ENCODE measurements at regions not wholly inside any gene's neighbourhood (a gene's known extent, or its start where the extent isn't known, plus 50 kb on each side); places are given as distances from the start of the nearest gene placed in this dataset.

DNA sequence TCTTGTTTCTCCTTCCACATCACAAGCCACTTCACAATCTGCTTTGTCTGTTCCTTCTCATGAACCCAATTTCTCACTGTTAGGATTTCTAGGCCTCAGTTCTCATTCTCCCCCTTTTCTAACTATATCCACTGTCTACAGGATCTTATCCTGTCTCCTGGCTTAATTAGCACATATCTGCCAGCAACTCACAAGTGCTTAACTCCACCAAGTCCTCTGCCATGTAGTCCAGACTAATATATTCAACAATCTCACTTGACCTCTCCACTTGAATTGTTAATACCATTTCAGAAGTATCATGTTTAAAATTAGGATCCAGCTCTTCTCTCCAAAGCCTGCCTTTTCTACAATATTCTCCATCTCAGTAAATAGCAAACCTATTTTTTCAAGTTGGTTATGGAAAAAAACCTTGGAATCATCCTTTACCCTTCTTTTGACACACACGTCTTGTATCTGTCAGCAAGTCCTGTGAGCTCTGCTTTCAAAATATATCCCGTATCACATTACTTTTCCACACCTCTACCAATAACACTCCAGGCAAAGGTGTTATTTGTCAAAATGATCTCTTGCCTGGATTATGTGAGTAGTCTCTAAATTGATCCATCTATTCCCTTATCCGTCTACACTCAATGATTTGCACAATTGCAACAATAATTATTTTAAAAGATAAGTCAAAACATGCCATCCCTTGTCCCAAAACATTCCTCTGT lies 127.2 kb upstream of the SLIT2 start:
- Mint-ChIP-seq H3K36me3 (ENCODE audit: unreplicated experiment) (no peaks in the 10 kb centered on the region), H3K4me1 (ENCODE audit: low read depth, unreplicated experiment) (no peaks in the 10 kb centered on the region), H3K9me3 (ENCODE audit: unreplicated experiment) (no peaks in the 10 kb centered on the region), H3K4me3 (ENCODE audit: unreplicated experiment) (no peak overlapping the region), H3K27me3 (ENCODE audit: unreplicated experiment) (no peaks in the 10 kb centered on the region), H3K27ac (ENCODE audit: unreplicated experiment) (no peak overlapping the region)
- TF ChIP-seq, protein P1, sequence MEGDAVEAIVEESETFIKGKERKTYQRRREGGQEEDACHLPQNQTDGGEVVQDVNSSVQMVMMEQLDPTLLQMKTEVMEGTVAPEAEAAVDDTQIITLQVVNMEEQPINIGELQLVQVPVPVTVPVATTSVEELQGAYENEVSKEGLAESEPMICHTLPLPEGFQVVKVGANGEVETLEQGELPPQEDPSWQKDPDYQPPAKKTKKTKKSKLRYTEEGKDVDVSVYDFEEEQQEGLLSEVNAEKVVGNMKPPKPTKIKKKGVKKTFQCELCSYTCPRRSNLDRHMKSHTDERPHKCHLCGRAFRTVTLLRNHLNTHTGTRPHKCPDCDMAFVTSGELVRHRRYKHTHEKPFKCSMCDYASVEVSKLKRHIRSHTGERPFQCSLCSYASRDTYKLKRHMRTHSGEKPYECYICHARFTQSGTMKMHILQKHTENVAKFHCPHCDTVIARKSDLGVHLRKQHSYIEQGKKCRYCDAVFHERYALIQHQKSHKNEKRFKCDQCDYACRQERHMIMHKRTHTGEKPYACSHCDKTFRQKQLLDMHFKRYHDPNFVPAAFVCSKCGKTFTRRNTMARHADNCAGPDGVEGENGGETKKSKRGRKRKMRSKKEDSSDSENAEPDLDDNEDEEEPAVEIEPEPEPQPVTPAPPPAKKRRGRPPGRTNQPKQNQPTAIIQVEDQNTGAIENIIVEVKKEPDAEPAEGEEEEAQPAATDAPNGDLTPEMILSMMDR (IDR thresholded peaks at IDR 0.05; ENCODE audit: partially characterized antibody, unreplicated experiment): no peak
- DNase-seq: no peak

DNA sequence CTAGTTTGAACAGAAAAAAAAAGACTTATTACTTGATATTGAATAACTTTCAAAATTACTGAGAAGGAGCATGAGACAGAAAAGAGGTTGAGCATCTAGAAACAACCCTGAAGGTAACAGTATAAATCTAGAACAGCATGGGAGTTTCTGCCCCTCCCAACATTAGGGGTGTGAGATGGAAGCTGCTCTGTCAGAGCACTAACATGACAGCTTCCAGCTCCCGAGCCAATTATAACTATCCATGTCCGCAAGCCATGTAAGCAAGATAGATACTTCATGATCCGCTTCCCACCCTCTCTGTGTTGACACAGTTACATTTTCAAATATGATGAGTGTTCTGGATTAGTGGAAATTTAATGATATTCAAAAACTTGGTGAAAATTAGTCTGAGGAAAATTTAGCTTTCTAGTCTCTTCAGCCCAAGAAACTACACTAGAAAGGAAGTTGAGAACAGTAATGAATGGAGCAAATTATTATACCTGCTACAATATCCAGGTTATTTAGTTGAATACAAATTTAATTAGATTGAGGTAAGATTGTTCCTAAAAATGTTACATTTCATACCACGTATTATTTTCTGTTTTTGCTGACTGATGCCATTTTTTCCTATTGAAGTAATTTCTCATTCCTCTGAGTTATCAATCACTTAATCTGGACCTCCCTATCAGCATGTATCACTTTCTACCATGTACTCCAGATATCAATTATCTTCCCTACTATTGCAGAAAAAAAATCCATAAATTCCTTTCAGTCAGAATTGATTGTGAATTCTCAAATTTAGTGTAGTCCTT lies 129.3 kb upstream of the SLIT2 start:
- Mint-ChIP-seq H3K36me3 (ENCODE audit: unreplicated experiment) (no peaks in the 10 kb centered on the region), H3K9me3 (ENCODE audit: unreplicated experiment) (peaks cover 2% of the 10 kb centered on the region), H3K27ac (ENCODE audit: unreplicated experiment) (no peak overlapping the region), H3K4me3 (ENCODE audit: unreplicated experiment) (no peak overlapping the region), H3K27me3 (ENCODE audit: unreplicated experiment) (no peaks in the 10 kb centered on the region), H3K4me1 (ENCODE audit: low read depth, unreplicated experiment) (peaks cover 1% of the 10 kb centered on the region)
- DNase-seq: no peak
- TF ChIP-seq, protein P1 (IDR thresholded peaks at IDR 0.05; ENCODE audit: partially characterized antibody, unreplicated experiment): no peak

DNA sequence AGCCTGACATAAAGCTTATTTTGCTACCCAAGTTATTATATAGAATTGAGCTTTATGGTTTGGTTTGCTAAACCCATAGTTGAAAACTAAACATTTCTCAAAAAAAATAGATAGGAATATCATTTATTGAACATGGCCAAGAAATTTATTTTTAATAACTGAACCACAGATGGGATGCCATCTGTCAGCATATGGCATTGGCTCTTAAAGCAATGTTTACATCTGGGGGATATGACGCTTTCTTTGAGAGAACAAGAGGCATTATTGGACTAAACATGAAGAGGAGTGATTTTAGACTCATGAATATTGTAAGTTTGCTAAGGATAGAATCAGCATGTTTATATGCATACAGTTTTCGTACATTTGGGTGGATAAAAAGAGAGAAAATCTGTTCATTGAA lies 132.6 kb upstream of the SLIT2 start:
- no peak overlapping the region for H3K4me3 Mint-ChIP-seq (ENCODE audit: unreplicated experiment)
- H3K27ac Mint-ChIP-seq (ENCODE audit: unreplicated experiment): no peak overlapping the region
- H3K9me3 Mint-ChIP-seq (ENCODE audit: unreplicated experiment): peaks cover 2% of the 10 kb centered on the region
- no peak for DNase-seq
- H3K27me3 Mint-ChIP-seq (ENCODE audit: unreplicated experiment): no peaks in the 10 kb centered on the region
- H3K4me1 Mint-ChIP-seq (ENCODE audit: low read depth, unreplicated experiment): peaks cover 1% of the 10 kb centered on the region
- no peaks in the 10 kb centered on the region for H3K36me3 Mint-ChIP-seq (ENCODE audit: unreplicated experiment)
- TF ChIP-seq, protein P1 (IDR thresholded peaks at IDR 0.05; ENCODE audit: partially characterized antibody, unreplicated experiment): no peak

DNA sequence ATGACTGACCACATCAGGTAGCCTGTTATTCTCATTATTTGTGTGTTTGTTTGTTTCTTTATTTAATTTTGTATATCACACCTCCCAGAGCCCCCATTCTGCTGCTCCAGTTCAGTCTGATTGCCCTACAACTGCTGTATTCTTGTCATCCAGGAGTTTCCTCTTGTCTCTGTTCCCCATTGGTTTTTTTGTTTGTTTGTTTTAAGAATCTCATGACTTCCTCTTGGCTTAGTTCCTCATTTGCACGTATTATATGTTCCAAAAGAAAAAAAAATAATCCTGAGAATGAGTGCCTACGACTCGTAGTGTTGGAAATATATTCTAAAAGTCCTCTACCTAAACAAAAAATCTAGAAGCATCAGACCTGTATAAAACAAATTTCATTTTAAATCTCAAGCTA lies 142.3 kb upstream of the SLIT2 start:
- peaks cover 1% of the 10 kb centered on the region for H3K27me3 Mint-ChIP-seq (ENCODE audit: unreplicated experiment)
- H3K27ac Mint-ChIP-seq (ENCODE audit: unreplicated experiment): no peak overlapping the region
- DNase-seq: no peak

More for the DNA sequence above, 142.3 kb upstream of the SLIT2 start:
- Mint-ChIP-seq H3K36me3 (ENCODE audit: unreplicated experiment) (no peaks in the 10 kb centered on the region), H3K9me3 (ENCODE audit: unreplicated experiment) (peaks cover 3% of the 10 kb centered on the region), H3K4me3 (ENCODE audit: unreplicated experiment) (no peak overlapping the region), H3K4me1 (ENCODE audit: low read depth, unreplicated experiment) (no peaks in the 10 kb centered on the region)
- TF ChIP-seq, protein P1 (IDR thresholded peaks at IDR 0.05; ENCODE audit: partially characterized antibody, unreplicated experiment): no peak

All from glutamatergic neuron (in vitro differentiated cells).